T-helper 2 cell treated with Interferon-gamma antibody and Interleukin-4, amounts not matched to agents 100 ng/mL and 5 ng/mL, for 36 hours (primary cell): ENCODE measurements at regions not wholly inside any gene's neighbourhood (a gene's known extent, or its start where the extent isn't known, plus 50 kb on each side); places are given as distances from the start of the nearest gene placed in this dataset.

Source experiments
- intact Hi-C: fragments of 100-400 bp; cut with micrococcal nuclease; formaldehyde crosslinking; loops from one replicate; pipeline ENCODE4 v1.15.1; 2023

DNA sequence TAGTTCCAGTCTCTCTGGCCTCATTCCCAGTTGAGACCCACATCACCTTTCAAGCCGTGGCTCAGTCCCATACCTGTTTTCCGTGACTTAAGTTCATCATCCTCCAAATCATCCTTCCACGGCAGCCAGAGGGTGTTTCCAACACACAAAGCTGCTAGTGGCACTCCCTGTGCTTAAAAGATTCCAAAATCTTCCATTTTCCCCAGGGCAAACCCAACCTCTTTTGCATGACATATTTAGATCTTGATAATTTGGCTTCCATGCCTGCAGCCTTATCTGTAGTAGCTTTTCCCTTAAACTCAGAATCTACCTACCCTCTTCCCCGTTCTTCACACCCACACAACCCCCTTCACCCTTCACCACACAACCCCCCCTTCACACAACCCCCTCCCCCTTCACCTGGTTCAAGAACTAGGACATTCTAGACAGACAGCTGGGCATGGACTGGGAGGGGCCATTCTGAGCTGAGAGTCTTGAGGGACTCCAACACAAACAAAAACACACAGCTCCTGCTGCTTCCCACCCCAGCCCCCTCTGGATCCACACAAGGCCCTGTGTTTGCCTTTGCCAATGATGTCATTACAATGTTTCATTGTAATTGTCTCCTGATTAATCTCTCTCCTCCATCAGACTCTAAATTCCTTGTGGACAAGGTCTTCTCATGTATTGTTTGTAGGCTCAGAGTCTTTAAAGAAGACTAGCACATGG is 268.2 kb downstream of the SH3GL2 start:
- intact Hi-C loops: no loop called here

DNA sequence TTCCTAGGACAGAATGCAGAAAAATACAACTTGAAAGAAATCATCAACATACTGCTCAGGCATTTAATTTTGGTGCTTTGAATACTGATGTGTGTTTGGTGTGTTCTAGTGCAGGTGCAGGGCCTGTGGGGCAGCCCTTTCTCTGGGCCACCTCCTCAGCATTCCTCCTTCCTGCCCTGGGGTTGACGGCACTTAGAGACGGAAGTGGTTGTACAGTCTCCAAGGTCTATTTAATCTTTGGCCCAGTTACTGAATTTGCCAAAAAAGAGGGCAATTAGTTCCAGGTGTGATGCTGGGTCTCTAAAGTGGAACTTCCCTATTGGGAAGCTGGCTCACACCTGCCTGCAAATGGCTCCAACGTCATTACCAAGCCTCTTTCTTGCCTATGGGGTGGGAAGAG is 269.0 kb downstream of the SH3GL2 start:
- intact Hi-C loops: no loop called here

DNA sequence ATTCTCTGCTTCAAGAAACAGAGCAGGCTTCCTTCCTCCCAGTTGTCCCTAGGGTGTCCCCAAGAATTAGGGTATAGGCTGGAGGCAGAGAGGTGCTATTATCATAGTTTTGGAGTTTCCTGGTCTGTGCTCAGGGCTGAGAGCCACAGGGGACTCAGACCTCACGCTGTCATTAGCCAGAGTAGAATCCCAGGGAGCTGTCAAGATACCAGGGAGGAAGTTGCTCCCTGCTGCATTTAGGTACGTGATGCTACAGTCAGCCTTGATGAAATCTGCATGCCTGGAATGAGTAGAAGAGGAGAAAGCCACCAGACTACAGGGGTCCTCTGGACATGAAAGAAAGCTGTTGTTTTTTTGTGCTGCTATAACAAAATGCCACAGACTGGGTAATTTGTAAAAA is 273.2 kb downstream of the SH3GL2 start:
- intact Hi-C loops: no loop called here

DNA sequence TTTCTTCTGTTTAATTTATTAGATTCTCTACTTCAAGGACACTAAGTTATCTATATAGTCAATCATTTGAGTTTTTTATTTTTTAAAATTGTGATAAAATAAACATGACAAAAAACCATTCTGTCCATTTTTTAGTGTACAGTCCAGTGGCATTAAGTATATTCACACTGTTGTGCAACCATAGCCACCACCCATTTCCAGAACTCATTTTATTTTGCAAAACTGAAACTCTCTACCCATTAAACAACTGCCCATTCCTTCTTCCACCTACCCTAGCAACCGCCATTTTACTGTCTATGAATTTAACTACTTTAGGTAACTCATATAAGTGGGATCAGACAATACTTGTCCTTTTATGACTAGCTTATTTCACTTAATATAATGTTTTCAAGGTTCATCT is 275.6 kb downstream of the SH3GL2 start:
- intact Hi-C loops: no loop called here

DNA sequence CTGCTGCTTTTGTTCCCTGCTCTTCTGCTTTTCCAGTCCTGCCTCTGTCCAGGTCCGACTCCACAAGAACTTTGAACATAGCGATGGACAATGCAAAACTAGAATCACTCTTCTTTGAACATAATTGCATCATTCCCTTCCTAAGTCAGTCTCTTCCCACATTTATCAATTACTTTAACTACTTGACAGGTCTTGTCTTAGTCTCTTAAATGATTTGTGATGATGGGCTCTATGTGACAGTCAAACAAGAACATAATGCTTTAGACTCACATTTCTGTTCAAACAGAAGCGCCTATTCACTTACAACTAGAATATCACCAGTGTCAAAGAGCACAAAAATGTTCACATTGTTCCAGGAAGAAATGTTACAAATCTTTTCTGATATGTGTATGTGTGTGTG is 278.1 kb downstream of the SH3GL2 start:
- intact Hi-C loops: no loop called here

DNA sequence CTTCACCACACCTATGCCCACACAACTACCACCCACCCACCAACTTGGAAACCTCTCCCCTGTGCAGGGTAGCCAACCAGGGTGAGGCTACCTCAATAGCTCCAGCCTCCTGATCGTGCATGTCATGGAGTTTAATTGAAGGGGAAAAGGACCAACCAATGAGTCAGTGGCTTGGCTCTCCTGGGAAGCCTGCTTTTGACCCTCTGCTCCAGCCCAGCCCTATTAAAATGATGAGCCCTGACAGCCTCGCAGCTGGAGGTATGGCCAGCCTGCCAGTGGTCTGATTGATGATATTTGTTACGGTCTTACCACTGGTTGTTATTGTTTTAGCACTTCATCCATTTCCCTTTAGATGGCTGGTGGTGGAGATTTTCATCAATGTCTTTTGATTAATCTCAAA is 280.4 kb downstream of the SH3GL2 start:
- intact Hi-C loops: no loop called here

DNA sequence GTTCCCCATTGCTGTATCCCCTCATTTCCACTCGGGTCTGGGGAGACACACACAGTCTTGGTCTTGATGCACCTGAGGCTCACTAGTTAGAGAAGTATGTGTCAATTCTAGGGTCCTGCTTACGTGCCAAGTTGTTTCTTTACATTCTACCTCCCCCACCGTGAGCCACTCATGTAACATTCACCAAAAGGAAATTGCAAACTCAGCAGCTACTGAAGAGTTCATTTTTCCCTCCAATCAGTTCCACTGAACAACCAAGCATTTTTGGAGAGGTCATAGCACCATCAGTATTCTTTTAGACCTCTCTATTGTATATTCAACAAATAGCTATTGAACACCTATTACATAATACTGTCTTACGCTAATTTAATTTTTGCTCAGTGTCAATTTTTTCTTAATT is 281.1 kb downstream of the SH3GL2 start:
- intact Hi-C loops: no loop called here

DNA sequence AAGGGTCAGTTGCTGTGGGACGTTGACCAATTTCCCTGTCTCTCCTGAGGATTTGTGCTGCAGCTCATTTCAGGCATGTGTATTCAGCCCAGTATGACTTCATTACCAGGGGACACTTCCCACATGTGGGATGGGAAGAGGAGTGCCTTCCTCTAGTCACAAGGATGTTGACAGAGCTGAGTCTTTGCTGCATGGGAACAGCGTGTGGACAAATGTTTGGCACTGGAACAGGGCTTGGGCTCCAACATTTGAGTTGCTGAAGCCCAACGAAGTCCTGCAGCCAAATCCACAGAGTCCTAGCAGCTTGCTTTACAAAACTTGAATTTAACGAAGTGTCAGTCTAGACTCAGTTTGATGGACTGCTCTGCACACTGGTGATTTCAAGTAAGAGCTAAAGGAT is 283.2 kb downstream of the SH3GL2 start:
- intact Hi-C loops: no loop called here

DNA sequence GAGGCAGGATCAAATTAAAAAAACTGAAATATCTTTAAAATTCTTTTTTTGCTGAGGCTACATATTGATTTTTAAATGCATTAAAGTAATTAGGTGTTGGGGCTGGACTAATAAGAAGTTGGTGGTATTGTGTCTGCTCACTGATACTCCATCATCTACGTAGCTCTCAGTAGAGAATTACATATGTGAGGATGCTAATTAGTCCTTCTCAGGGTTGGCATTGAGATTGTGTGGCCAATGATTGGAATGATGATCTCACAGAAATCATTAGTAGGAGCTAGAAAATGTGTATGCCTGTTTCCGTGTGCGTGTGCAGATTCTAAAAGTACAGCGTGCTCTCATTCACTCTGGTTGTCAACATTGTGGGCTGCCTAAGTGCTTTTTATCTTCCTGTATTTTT is 283.8 kb downstream of the SH3GL2 start:
- intact Hi-C loops: no loop called here

DNA sequence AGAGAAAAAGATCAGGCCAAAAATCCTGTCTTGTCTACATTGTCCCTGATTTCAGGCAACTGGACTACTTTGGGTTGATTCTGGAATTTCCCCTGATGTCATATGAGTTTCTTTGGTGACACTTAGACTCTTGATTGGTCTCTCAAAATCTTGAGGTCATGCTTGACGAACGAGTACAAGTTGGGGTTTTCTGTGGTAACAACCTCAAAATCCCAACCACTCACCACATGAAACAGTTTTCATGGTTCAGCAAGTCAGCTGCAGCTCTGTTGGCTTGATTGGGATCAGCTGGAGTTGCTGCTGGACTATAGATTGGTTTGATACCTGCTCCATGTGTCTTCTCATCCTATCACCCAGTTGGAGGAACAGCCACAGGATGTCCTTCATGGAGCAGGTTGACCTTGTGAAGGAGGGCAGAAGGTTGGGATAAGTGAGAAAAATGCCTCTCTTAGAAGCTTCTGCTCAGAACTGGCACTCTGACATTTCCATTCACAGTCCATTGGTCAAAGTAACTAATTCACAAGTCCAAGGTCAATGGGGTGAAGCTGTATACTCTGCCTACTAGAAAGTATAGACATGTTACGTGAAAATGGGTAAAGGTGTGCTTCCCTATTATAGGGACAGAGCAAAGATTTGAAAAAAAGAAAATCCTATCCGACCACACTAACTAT is 284.5 kb downstream of the SH3GL2 start:
- intact Hi-C loops: no loop called here

DNA sequence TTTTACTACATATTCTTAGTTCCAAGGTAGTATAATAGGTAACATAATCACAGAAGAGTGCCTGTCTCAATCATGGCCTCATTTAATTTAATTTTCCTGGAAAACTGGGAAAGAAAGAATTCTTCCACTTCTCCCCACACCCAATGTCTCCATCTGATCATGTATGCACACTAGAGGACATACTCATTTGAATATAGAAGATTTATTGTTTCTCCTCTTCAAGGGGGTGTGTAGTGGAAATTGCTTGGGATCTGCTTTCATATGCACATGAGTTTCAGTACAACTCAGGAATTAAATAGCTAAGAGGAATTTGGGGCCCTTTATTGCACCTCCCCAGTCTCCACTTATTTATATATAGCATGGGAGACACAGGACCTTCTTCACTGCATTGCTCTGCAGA is 285.1 kb downstream of the SH3GL2 start:
- intact Hi-C loops: no loop called here

DNA sequence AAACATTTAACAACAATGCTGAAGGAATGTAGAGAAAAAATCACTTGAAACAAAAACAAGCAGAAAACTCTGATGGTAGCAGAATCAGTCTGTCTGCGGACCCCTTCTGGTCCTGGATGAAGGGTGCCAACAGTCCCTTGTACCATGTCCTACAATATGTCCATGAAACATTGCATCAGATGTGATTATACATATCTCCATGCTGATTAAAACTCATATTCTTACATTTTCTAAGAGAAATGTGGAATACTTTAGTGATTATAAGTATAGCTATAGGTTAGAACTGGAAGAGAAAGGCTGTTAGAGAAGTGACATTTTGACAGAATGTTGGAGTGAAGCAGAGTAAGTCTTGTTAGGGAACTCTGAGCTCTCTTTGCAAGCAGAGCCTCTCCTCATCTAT is 286.1 kb downstream of the SH3GL2 start:
- intact Hi-C loops: no loop called here

DNA sequence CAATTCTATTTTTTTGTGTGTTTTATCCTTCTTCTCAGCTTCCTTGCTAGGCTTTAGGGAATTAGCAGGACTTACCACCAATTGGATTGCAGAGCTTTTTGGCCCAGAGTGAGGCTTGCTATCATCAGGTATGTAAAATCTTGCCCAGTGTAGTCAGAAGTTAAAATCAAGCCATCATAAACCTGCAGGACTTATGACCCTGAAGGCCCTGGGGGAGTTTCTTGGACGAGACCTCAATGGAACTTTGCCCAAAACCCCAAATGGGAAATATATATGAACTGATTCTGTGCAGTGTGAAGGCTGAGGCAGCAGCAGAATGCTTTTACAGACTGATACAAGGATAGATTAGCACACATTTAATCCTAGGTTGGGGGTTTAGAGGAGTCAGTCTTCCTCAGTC is 287.0 kb downstream of the SH3GL2 start:
- intact Hi-C loops: no loop called here

DNA sequence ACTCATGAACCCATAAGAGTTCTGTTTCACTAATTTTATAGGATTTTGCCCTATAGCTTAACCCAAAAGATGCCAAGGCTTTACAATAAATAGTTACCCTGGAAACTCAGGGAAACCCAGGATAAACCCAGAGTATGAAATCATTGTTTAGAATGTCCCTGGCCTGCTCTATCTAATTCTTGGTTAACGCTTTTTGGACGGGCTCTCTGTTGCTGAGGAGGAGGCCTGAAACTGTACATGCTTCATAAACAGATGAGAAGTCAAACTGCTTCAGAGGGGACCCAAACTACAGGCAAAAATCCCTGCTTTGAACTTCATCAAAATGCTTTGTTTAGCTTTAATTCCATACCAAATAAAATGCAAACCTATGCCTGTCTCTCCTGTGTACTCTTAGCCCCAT is 291.9 kb downstream of the SH3GL2 start:
- intact Hi-C loops: no loop called here

DNA sequence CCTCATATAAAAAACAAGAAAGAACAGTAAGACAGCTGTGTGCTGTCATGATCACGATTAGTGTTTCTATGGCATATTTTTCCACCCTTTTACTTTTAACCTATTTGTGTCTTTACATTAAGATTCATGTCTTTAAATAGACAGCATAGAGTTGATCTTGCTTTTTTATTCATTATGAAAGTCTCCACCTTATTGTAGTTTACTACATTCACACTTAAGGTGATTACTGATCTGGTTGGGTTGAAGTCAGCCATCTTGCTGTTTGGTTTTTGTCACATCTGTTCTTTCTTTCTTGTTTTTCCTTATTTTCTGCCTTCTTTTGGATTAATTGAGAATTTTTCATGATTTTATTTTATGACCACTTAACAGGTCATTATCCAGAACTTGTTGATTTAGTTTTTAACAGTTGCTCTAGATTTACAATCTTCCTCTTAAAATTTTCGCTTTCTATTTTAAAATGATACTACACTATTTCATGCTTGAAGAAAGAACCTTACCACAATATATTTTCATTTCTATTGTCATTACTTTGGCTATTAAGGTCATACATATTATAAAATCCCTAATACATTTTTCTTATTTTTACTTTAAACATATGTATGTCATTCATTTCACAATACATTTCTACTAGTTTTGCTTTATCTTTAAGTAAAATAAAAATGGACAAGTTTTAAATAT is 292.5 kb downstream of the SH3GL2 start:
- intact Hi-C loops: no loop called here

DNA sequence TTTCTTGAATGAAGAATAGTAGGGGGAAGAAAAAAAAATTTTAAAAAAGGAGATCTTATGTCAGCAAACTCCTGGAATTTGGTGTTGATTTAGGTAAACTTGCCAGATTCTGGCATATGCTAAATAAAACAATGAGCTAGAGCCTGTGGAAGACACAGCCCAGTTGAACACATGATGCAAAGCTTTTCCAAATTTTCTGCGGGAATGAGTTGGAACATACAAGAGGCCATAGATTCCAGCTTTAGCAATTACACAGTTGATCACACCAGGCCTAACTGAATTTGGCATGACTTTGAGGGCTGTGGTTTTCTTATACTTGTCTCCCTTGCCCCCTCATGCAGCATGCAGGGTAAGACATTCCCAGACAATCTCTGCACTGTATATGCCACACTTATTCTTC is 297.0 kb downstream of the SH3GL2 start:
- intact Hi-C loops: no loop called here

DNA sequence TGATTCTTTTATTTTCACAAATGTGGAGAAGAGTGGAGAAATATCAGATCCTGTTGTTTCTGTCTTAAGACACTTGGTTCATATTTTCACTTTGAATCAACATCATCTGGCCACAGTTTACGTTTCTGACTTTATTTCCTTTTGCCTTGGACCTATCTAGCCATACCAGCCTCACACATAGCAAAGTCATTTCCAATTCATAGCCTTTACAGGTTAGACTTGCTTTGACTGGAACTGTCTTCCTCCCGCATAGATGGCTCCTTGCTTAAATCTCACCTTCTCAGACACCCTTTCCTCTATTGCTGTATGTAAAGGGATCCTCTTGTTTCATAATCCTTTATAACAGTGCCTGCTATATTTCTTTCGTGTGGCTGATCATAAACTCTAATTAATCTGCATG is 297.8 kb downstream of the SH3GL2 start:
- intact Hi-C loops: no loop called here

DNA sequence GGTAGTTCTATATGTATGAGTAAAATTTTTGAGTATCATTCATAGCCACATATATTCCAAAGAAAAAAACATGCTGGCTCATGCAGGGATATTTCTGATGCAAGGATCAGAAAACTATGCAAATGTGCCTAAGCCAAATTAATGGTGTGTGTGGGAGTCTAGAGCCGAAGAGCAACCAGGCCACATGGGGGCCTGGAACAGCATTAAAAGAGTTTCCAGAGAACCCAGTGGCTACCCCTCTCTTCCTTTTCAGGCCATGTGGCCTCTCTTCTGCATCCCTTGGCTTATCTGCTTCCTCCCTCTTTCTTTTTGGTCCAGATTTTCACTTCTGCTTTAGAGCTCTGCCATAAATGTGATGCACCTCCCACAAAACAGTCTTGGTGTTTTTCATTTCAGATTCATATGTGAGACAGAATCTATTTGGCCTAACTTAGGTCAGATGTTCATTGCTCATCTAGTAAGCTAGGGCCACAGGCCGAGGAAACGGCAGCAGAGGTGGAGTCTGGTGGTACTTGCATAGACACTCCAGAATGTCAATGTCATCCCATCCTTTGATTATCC is 300.0 kb downstream of the SH3GL2 start:
- intact Hi-C loops: no loop called here

DNA sequence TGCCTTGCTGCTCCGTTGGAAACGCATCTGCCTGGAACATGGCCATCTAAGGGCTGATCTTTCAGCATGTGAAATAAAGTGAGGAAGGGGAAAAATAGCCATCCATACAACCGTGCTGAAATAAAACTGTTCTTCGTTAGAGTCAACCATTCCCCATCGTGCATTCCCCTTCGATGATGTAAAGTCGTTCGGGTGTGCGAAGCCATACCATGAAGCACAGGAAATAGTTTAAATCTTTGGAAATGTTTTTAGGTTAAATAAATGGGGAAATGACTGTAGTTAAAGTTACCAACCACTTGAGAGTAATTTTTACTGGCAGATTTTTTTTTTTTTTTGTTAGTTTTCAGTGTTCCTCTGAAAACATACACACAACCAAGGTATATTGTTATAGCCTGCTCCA is 302.5 kb downstream of the SH3GL2 start:
- intact Hi-C loops: no loop called here

DNA sequence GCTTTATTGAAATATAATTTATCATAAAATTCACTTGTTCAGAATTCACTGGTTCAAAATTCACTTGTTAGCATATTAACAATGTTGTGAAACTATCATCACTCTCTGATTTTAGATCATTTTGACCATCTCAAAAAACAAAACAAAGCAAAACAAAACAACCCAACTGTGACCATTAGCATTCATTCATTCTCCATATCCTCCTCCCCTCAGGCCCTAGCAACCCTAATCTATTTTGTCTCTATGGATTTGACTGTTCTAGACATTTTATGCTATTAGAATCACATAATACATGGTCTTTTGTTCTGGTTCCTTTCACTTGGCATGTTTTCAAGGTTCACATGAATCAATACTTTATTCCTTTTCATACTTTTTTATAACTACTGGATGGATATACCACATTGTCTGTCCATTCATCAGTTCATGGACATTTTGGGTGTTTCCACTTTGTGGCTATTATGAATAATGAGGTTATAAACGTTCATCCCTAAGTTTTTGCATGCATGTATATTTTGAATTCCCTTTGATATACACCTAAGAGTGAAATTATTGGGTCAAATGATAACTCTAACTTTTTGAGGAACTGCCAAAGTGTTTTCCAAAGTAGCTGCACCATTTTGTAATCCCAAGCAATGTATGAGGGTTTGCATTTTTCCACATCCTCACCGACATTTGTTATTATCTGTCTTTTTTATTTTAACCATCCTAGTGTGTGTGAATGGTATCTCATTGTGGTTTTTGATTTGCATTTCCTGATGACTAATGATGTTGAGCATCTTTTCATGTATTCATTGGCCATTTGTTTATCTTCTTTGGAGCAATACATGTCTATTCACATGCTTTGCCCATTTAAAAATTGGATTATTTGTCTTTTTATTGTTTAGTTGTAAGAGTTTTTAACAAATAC is 304.1 kb downstream of the SH3GL2 start:
- intact Hi-C loops: no loop called here

DNA sequence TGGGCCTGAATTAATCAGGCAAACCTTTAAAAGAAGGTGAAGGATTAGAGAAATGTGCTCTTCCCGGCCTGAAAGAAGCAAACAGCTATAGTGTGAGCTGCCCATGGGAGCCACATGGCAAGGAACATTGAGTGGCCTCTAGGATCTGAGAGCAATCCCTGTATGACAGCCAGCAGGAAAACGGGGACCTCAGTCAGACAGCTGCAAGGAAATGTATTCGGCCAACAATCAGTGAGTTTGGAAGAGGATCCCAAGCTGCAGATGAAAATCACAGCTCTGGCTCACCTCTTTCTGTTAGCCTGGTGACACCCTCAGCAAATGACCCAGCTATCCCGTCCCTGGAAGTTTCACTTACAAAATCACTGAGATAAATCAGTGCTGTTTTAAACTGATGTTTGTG is 309.2 kb downstream of the SH3GL2 start:
- intact Hi-C loops: no loop called here
